NCI-H748 treated with DMSO at 0.1 percent for 48 hours (cell line): ENCODE measurements at regions not wholly inside any gene's neighbourhood (a gene's known extent, or its start where the extent isn't known, plus 50 kb on each side); places are given as distances from the start of the nearest gene placed in this dataset.
"Not testable (repeated sequence)": the region's sequence is repeated elsewhere in the genome, so short reads cannot be mapped to it uniquely, and the experiment has no call there.

ENCODE experiments used
- DNase-seq: peaks from one replicate; lab custom pipeline; 2025; lab: John Stamatoyannopoulos, UW

DNA sequence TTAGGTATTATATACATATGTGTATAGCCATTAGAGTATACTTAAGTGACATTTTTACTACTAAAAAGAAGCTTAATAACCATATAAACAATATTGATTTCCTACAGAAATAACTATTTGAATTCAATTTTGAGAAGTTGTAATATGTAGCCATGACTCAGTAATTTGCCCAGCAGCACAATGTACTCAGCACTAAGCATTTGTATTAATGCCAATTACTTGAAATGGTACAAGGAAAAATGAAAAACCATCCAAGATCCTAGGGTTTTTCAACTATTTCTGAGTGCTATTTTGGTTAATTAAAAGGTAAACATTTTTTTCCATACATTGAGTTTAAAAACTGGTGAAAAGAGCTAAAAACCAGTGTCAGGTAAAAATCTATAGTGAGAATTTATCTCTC lies 324.0 kb downstream of the KCNJ3 start:
- DNase-seq = no peak

- DNase-seq = peak; percentile 35
Observed at GRCh38 chr2:155021618-155022017, 323.1 kb downstream of the KCNJ3 start.

GRCh38 chr2:155020246-155020645 lies 321.8 kb downstream of the KCNJ3 start:
- DNase-seq = no peak

GRCh38 chr2:155010925-155011324 lies 312.4 kb downstream of the KCNJ3 start:
- DNase-seq = no peak

DNA sequence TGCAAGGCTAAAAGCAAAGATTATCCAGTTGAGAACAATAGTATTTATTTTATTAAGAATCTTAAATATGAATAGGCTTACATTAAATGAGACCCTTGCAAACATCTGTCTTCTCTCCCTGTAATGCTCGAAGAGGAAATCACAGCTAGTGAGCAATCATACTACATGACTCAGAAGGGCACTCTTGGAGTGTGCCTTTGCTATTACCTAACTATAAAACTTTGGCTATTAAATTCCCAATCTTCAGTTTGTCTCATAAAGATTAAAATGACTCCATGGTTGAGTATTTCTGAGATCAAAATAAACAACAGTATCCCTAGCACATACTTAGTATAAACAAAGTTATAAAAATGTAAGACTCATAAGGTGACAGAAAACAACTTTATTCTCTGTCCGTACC lies 296.9 kb downstream of the KCNJ3 start:
- no peak for DNase-seq

GRCh38 chr2:154992826-154993225 lies 294.3 kb downstream of the KCNJ3 start:
- DNase-seq = no peak

GRCh38 chr2:154978710-154979109 lies 280.2 kb downstream of the KCNJ3 start:
- DNase-seq = no peak

DNA sequence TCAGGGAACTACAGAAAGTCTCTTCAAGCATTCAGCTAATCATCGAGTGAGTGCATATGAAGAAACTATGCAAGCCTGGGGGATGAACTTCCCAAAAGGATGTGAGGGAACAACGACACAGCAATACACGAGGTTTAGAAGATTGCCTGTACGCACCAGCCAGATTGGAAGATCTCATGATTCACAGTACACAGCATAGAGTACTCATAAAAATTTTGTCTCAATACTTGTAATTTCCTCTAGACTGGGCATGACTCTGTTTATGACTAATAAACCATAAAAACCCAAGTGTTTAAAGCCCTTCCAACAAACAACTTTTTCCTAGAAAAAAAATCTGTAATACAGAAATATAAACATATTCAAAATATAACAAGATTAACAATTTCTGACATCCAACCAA lies 279.7 kb downstream of the KCNJ3 start:
- DNase-seq = no peak

- no peak for DNase-seq
Observed at GRCh38 chr2:154974041-154974440, 275.5 kb downstream of the KCNJ3 start.

- DNase-seq = no peak
Observed at GRCh38 chr2:154963511-154963910, 265.0 kb downstream of the KCNJ3 start.

- no peak for DNase-seq
Observed at GRCh38 chr2:154961676-154962075, 263.2 kb downstream of the KCNJ3 start.

DNA sequence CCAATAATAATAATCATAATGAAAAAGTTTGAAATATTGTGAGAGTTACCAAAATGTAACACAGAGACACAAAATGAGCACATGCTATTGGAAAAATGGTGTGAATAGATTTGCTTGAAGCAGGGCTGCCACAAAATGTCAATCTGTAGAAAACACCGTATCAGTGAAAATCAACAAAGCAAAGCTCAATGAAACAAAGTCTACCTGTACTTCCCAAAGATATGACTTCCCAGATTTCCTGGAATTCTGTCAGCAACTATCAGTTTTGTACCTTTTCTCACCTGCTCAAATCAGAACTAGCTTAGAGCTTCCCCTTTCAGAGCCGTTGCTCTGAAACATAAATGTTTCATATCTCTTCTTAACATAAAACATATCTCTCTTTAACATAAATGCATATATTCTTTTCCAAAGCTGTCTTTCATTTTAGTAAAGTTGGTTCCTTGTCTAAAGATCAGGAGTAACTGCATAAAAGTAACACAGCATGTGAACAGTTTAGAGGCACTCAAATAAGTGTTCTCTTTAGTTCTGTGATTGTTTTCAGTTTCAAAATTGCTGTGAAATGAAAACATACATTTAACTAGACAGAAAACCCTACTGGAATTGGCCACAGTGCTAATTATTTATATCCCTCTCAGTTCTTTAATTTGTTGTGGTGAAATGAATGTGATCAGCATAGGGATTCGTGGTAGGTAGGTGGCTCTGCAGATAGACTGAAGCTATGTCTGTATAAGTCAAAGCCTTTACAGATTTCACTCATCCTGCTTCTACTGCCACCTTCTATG lies 262.5 kb downstream of the KCNJ3 start:
- DNase-seq = no peak

- DNase-seq = peak; percentile 88
Observed at GRCh38 chr2:154952346-154952980, 254.0 kb downstream of the KCNJ3 start.

DNA sequence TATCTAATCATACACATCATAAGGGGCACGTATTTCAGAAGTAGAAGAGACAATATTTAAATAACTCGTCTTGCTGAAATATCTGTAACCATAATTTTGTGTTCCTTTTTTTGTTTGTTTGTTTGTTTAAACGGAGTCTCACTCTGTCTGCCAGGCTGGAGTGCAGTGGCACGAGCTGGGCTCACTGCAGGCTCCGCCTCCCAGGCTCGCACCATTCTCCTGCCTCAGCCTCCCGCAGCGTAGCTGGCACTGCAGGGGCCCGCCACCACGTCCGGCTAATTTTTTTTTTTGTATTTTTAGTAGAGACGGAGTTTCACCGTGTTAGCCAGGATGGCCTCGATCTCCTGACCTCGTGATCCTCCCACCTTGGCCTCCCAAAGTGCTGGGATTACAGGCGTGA lies 248.9 kb downstream of the KCNJ3 start:
- DNase-seq = not testable (repeated sequence)

DNA sequence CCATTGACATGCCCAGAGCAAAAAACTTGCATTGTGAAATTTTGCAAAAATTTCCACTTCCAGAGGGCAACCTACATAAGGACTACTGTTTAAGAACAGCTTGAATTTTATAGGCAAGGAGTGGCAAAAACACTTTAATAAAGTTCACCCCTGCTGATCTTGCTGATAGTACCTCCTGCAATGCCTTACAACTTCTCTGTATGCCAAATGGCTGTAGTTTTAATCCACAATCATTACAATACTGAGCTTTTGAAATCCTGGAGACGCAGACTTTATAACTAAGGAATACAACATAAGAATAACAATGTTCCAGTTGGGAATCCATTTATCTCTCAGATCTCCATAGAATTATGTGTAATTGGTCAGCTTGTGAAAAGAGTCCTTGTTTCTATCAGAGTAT lies 247.5 kb downstream of the KCNJ3 start:
- DNase-seq = no peak

- DNase-seq = no peak
Observed at GRCh38 chr2:154941379-154941778, 242.9 kb downstream of the KCNJ3 start.

DNA sequence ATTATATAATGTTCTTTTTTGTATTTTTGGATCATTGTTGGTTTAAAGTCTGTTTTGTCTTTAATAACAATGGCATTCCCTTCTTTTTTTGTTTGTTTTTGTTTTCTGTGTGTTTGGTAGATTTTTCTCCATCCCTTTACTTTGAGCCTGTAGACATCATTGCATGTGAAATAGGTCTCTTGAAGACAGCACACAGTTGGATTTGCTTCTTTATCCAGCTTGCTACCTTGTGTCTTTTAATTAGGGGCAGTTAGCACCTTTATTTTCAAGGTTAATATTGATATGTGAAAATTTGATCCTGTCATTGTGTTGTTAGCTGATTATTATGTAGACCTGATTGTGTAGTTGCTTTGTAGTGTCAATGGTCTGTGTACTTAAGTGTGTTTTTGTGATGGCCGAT lies 235.7 kb downstream of the KCNJ3 start:
- DNase-seq = peak; percentile 47

GRCh38 chr2:154924531-154924930 lies 226.0 kb downstream of the KCNJ3 start:
- no peak for DNase-seq

DNA sequence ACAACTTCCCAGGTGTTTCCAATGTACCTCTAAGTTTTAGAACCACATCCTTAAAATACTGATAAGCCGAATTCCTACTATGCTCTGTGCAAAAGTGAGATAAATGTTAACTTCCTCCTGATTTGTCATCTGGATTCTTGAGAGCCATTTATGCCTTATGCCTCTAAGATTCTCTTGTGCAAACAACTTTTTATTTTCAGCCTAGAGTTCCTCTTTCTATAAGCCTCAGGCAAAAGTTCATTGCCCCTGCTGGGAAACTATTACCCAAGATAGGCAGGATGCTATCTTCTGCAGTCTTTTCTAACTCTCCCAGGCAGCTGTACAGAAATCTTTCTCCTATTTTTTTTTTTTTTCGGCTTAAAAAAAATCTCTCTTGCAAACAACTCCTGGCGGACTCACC lies 216.1 kb downstream of the KCNJ3 start:
- no peak for DNase-seq

DNA sequence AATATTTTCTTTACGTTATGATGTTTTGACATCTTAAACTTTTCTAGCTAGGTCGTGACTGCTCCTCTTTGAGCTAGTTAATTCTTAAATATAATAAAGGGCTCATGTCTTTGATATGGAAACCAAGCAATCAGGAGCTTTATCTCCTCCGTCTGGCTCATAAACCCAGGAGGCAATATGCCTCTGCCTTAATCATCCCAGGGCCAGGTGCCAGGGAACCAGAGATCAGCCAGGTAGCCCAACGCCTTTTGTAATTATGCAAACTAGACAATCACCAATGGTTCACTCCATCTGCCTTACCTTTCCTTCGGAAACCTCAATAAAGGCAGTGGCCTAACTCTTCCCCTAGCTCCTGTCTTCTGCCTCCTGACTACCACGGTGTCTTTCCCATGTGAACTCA lies 213.7 kb downstream of the KCNJ3 start:
- DNase-seq = peak; percentile 92

DNA sequence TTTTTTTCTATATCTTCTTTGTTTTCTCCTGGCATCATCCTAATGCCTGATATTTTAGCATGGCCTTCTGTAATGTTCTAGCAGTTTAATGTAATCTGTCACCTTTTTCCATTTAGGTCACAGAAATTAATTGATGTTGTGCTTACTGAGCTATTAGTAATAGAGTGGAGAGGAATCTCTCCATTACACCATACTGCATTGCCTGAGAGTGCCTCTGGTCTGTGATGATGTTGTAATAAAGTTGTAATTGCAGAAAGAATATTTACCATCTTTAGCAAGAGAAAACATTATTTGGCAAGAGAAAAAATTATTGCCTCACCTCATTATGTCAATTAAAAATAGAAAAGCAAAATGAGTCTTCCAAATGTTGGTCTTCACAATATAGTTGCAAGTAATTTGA lies 213.2 kb downstream of the KCNJ3 start:
- no peak for DNase-seq

- DNase-seq = no peak
Observed at GRCh38 chr2:154910701-154911100, 212.2 kb downstream of the KCNJ3 start.

- DNase-seq = no peak
Observed at GRCh38 chr2:154908327-154908726, 209.8 kb downstream of the KCNJ3 start.
